Peyer's patch (tissue), 4 donors: ENCODE measurements at regions not wholly inside any gene's neighbourhood (a gene's known extent, or its start where the extent isn't known, plus 50 kb on each side); places are given as distances from the start of the nearest gene placed in this dataset.

Experiments
- DNase-seq, 3 donors: peaks; one replicate each; pipeline ENCODE4 v3.0.0-alpha.2; 2017 to 2019
- H3K27ac ChIP-seq, 4 donors: fragments of 200-600 bp; sonication (generic); one replicate each; pipeline ENCODE4 v1.5.1; 2016 to 2019
- H3K27me3 ChIP-seq, 2 donors: fragments of 200-600 bp; sonication (generic); one replicate each; pipeline ENCODE4 v1.5.1; 2019
- H3K36me3 ChIP-seq, 3 donors: fragments of 200-600 bp; sonication (generic); one replicate each; pipeline ENCODE4 v1.5.1; 2016 to 2019
- H3K4me1 ChIP-seq, 4 donors: fragments of 200-600 bp; sonication (generic); one replicate each; pipeline ENCODE4 v1.5.1; 2016 to 2019
- H3K4me3 ChIP-seq, 4 donors: fragments of 200-600 bp; sonication (generic); 1 replicate in 3 of 4; 2 replicates in 1 of 4; pipeline ENCODE4 v1.5.1; 2016 to 2019; ENCODE audit warnings: mild to moderate bottlenecking in 1 of 4
- H3K9me3 ChIP-seq, 4 donors: fragments of 200-600 bp; sonication (generic); one replicate each; pipeline ENCODE4 v1.5.1; 2016 to 2019; ENCODE audit warnings: mild to moderate bottlenecking in 1 of 4
- POLR2A ChIP-seq, 2 donors: fragments of 450-650 bp; IDR thresholded peaks; one replicate each; pipeline ENCODE4 v1.5.1; 2017; ENCODE audit warnings: antibody characterized with exemption in 2 of 2, mild to moderate bottlenecking in 2 of 2, moderate library complexity in 2 of 2
- TF ChIP-seq, protein P1 (sequence below), 6 experiments: fragments of 450-650 bp in 4 of 6; fragments of 200-600 bp in 2 of 6; sonication (generic) in 1 of 6; IDR thresholded peaks; one replicate each; pipeline ENCODE4 v1.5.1; 2017 to 2019; ENCODE audit warnings: antibody characterized with exemption in 6 of 6, mild to moderate bottlenecking in 3 of 6, moderate library complexity in 1 of 6

DNA sequence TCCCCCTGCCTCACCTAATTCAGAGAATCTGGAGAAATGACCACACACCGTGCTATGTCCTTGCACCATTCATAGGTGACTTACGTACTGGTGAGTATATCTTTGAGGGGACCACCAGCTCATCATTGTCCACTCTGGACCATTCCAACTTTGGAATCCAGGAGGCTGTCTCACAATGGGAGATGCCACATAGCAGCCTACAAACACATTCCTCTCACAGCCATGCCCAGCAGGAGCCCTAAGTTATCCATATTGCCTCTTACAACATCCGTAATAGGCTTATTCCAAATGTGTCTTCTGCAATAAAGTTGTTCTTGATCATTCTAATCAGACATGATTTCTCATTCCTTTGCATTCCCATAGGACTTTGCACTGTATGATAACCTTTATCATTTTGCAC lies 436.7 kb downstream of the EFNB2 start:
- no peak for DNase-seq
- TF ChIP-seq, protein P1, sequence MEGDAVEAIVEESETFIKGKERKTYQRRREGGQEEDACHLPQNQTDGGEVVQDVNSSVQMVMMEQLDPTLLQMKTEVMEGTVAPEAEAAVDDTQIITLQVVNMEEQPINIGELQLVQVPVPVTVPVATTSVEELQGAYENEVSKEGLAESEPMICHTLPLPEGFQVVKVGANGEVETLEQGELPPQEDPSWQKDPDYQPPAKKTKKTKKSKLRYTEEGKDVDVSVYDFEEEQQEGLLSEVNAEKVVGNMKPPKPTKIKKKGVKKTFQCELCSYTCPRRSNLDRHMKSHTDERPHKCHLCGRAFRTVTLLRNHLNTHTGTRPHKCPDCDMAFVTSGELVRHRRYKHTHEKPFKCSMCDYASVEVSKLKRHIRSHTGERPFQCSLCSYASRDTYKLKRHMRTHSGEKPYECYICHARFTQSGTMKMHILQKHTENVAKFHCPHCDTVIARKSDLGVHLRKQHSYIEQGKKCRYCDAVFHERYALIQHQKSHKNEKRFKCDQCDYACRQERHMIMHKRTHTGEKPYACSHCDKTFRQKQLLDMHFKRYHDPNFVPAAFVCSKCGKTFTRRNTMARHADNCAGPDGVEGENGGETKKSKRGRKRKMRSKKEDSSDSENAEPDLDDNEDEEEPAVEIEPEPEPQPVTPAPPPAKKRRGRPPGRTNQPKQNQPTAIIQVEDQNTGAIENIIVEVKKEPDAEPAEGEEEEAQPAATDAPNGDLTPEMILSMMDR (IDR thresholded peaks at IDR 0.05): no peak
- no peak for TF ChIP-seq POLR2A (IDR thresholded peaks at IDR 0.05)
- Histone ChIP-seq H3K4me3 (no peak overlapping the region), H3K27ac (peak overlapping the region in 3 of 4 donors; percentile 74 to 92 (median 88)), H3K36me3 (no peaks in the 10 kb centered on the region), H3K4me1 (peaks cover 0 to 15% (median 3%) of the 10 kb centered on the region in 4 donors), H3K9me3 (no peaks in the 10 kb centered on the region), H3K27me3 (no peaks in the 10 kb centered on the region)

DNA sequence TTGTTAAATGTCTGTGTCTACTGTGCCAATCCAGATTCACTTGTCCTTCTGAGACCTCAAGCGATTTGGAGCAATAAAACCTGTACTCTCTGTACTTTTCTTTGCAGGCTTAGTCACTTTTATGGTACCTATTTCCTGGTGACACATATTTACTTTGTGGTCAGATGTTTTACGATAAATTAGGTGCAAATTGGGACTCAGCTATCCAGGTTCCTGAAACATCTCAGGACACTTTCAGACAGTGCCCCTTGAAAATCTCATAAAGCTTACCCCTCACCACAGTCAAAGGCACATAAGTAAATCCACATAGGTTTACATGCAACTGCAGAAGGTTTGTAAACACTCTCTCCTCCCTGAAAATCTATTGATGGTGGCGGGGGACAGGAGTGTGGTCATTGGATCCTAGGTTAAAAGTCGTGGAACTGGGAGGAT lies 438.8 kb downstream of the EFNB2 start:
- H3K36me3 ChIP-seq: no peaks in the 10 kb centered on the region
- H3K4me3 ChIP-seq: peak overlapping the region in 1 of 4 donors; percentile 18
- peak overlapping the region in 3 of 4 donors; percentile 66 to 88 (median 83) for H3K27ac ChIP-seq
- H3K27me3 ChIP-seq: no peaks in the 10 kb centered on the region
- TF ChIP-seq, protein P1 (IDR thresholded peaks at IDR 0.05): no peak
- no peak for TF ChIP-seq POLR2A (IDR thresholded peaks at IDR 0.05)
- no peak for DNase-seq
- no peaks in the 10 kb centered on the region for H3K9me3 ChIP-seq
- peaks cover 0 to 15% (median 3%) of the 10 kb centered on the region in 4 donors for H3K4me1 ChIP-seq

DNA sequence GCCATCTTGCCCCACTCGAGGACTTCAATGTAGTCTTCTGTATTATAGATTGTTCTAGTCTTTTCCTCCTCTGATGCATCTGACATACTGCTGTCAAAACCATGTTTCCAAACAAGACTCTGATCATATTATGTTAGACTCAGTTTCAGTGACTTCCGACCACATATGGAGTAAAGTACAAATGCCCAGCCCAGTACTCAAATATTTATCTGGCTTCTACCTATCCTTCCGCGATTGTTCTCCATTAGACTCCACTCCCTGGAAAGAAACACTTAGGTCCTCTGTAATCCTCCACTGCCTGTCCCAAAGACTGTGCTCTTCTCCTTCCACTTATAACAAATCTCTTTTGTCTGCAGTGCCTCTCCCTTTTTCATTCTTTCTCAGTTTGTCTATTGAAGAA lies 439.5 kb downstream of the EFNB2 start:
- DNase-seq: no peak
- peak overlapping the region in 3 of 4 donors; percentile 66 to 88 (median 83) for H3K27ac ChIP-seq
- H3K9me3 ChIP-seq: no peaks in the 10 kb centered on the region
- no peaks in the 10 kb centered on the region for H3K27me3 ChIP-seq
- peak in 1 of 2 donors; percentile 32 for TF ChIP-seq POLR2A (IDR thresholded peaks at IDR 0.05)
- TF ChIP-seq, protein P1 (IDR thresholded peaks at IDR 0.05): no peak
- no peaks in the 10 kb centered on the region for H3K36me3 ChIP-seq
- H3K4me1 ChIP-seq: peaks cover 0 to 13% (median 3%) of the 10 kb centered on the region in 4 donors
- H3K4me3 ChIP-seq: peak overlapping the region in 2 of 4 donors; percentile 6 to 18

DNA sequence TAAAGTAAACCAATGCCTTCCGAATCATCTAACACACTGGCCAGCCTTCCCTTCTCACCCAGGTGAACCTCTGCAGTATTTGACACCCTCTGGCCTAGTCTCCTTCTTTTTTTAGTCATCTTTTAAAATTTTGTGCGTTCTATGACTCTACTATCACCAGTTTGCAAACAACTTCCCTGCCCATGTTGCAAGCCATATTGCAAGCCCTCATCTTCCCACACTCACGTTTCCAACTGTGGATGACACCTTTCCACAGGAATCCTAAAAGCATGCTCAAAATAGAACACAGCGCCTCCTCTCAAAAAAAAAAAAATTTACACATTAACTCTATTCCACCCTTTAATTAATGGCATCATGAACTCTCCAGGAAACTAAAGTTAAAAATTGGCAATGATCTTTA lies 440.1 kb downstream of the EFNB2 start:
- Histone ChIP-seq H3K36me3 (no peaks in the 10 kb centered on the region), H3K4me1 (peaks cover 0 to 9% (median 3%) of the 10 kb centered on the region in 4 donors), H3K4me3 (no peak overlapping the region), H3K27me3 (no peaks in the 10 kb centered on the region), H3K27ac (peak overlapping the region in 3 of 4 donors; percentile 66 to 88 (median 83)), H3K9me3 (no peaks in the 10 kb centered on the region)
- no peak for DNase-seq
- TF ChIP-seq, protein P1 (IDR thresholded peaks at IDR 0.05): peak in 1 of 6 experiments; percentile 12
- no peak for TF ChIP-seq POLR2A (IDR thresholded peaks at IDR 0.05)

DNA sequence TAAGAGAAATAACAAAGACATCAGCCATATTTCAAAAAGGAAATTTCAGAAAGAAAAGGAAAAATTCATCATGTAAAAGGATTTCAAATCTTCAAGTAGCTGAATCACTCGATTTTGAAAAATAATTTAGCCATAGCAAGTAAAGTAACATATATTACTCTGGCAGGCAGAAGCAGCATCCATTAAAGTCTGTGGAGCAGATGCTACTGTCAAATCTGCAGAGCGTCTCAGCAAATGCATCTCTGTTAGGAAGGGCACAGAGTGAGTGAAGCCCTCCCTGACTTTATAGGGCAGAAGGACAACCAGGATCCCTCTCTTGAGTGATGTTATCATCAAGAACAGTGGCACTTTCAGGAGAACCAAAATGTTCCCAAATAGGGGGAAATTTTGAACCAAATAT lies 445.5 kb downstream of the EFNB2 start:
- H3K4me1 ChIP-seq: peaks cover 0 to 7% (median 0%) of the 10 kb centered on the region in 4 donors
- TF ChIP-seq, protein P1 (IDR thresholded peaks at IDR 0.05): no peak
- no peak for TF ChIP-seq POLR2A (IDR thresholded peaks at IDR 0.05)
- H3K4me3 ChIP-seq: no peak overlapping the region
- no peak for DNase-seq
- H3K27me3 ChIP-seq: no peaks in the 10 kb centered on the region
- H3K9me3 ChIP-seq: no peaks in the 10 kb centered on the region
- no peaks in the 10 kb centered on the region for H3K36me3 ChIP-seq
- no peak overlapping the region for H3K27ac ChIP-seq
